H1 (cell line): ENCODE measurements at regions not wholly inside any gene's neighbourhood (a gene's known extent, or its start where the extent isn't known, plus 50 kb on each side); places are given as distances from the start of the nearest gene placed in this dataset.

Experiments
- EGR1 ChIP-seq: IDR thresholded peaks from 2 replicates; pipeline ENCODE4 v1.6.1; 2011; ENCODE audit warnings: low read depth, low read length, borderline replicate concordance
- EP300 ChIP-seq, 2 experiments: IDR thresholded peaks; 1 replicate in 1 of 2; 2 replicates in 1 of 2; pipeline ENCODE4 v1.6.1; 2011 to 2012; ENCODE audit warnings: low read depth in 2 of 2, low read length in 2 of 2, mild to moderate bottlenecking in 2 of 2, borderline replicate concordance in 1 of 2, inconsistent platforms in 1 of 2, moderate library complexity in 1 of 2
- GTF2F1 ChIP-seq: IDR thresholded peaks from 2 replicates; pipeline ENCODE4 v1.6.1; 2012; ENCODE audit warnings: low read depth, low read length, improper control_type of control experiment, borderline replicate concordance
- KDM5A ChIP-seq: fragments of 200-600 bp; IDR thresholded peaks from 2 replicates; pipeline ENCODE4 v1.7.1; 2012; ENCODE audit warnings: mild to moderate bottlenecking, low read length, inconsistent platforms, mixed read lengths
- NANOG ChIP-seq: IDR thresholded peaks from 2 replicates; pipeline ENCODE4 v1.6.1; 2011; ENCODE audit warnings: low read length, low read depth, mild to moderate bottlenecking, inconsistent platforms; ENCODE audit not compliant: insufficient read depth, poor library complexity, severe bottlenecking
- POLR2AphosphoS5 ChIP-seq: IDR thresholded peaks from 2 replicates; pipeline ENCODE4 v1.6.1; 2011; ENCODE audit warnings: low read depth, low read length
- SRF ChIP-seq: IDR thresholded peaks from 2 replicates; pipeline ENCODE4 v1.6.1; 2011; ENCODE audit warnings: mild to moderate bottlenecking, low read depth, low read length, moderate library complexity
- TF ChIP-seq, protein P1 (sequence below): IDR thresholded peaks from 2 replicates; pipeline ENCODE4 v1.6.1; 2011; ENCODE audit warnings: low read depth, mild to moderate bottlenecking, low read length; ENCODE audit not compliant: insufficient read depth

DNA sequence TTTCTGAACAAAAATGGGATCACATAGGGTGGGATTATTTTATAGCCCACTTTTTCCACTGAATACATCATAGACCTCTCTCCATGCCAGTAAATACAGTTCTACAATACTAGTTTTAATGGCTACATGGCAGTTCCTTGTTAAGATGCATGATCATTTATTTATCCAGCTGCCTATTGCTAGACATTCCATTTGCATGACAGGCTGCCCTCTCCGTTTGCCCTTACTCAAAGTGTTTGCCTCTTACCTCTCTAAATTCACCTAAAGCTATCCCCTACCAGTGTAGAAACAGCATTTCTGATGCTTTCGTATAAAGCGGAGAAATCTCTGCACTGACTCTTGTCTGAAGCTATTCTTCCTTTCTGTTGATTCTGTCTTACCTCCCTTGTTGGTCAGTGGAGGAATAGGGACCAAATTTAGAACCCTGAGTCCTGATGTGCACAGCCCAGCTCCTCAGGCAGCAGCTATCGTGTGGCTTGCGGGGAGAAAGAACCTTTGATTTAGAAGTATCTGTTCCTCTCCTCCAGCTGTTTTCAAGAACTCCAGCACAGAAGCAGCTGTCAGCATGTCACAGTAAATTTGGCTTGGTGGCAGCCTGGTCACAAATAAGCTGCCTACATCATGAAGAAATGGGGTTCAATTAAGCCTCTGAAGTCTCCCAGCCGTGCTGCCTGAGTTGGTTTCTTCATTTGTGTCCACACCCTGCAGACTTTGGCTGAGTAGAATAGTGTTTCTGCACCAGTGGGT, 337.3 kb downstream of the PRDM2 start (continued):
- TF ChIP-seq EP300 (IDR thresholded peaks at IDR 0.05; ENCODE audit: borderline replicate concordance in 1 of 2, low read depth in 2 of 2, low read length in 2 of 2) (no peak), GTF2F1 (no peak), SRF (no peak), NANOG (no peak), KDM5A (no peak), EGR1 (no peak), POLR2AphosphoS5 (no peak)
- TF ChIP-seq, protein P1, sequence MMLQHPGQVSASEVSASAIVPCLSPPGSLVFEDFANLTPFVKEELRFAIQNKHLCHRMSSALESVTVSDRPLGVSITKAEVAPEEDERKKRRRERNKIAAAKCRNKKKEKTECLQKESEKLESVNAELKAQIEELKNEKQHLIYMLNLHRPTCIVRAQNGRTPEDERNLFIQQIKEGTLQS: no peak
